GM12878 (cell line): ENCODE measurements at regions not wholly inside any gene's neighbourhood (a gene's known extent, or its start where the extent isn't known, plus 50 kb on each side); places are given as distances from the start of the nearest gene placed in this dataset.

Source experiments
- CEBPB ChIP-seq, 2 experiments: fragments of 150-350 bp in 1 of 2; IDR thresholded peaks; 2 replicates each; pipeline ENCODE4 v1.6.1; 2012 to 2014; ENCODE audit warnings: low read depth in 2 of 2, low read length in 2 of 2, borderline replicate concordance in 1 of 2, inconsistent platforms in 1 of 2
- CHD2 ChIP-seq: IDR thresholded peaks from 2 replicates; pipeline ENCODE4 v1.6.1; 2011; ENCODE audit warnings: low read depth, low read length, improper control_type of control experiment, borderline replicate concordance
- FOS ChIP-seq: IDR thresholded peaks from 3 replicates; pipeline ENCODE4 v1.6.1; 2011; ENCODE audit warnings: borderline replicate concordance; ENCODE audit not compliant: insufficient read length; ENCODE audit errors: extremely low read depth
- MXI1 ChIP-seq: fragments of 150-350 bp; IDR thresholded peaks from 2 replicates; pipeline ENCODE4 v1.6.1; 2011; ENCODE audit warnings: low read depth, mild to moderate bottlenecking, inconsistent platforms, low read length, improper control_type of control experiment
- POLR2A ChIP-seq: IDR thresholded peaks from 2 replicates; pipeline ENCODE4 v1.6.1; 2011; ENCODE audit warnings: low read depth, mild to moderate bottlenecking, low read length
- RCOR1 ChIP-seq: conservative IDR thresholded peaks from 2 replicates; pipeline ENCODE4 v1.6.1; 2012; ENCODE audit warnings: low read depth, low read length, improper control_type of control experiment
- RFX5 ChIP-seq: IDR thresholded peaks from 2 replicates; pipeline ENCODE4 v1.6.1; 2011; ENCODE audit warnings: low read depth, low read length, improper control_type of control experiment
- SIN3A ChIP-seq: IDR thresholded peaks from 2 replicates; pipeline ENCODE4 v1.6.1; 2012; ENCODE audit warnings: low read depth, low read length, improper control_type of control experiment
- TF ChIP-seq, protein P1 (sequence below): IDR thresholded peaks from 2 replicates; pipeline ENCODE4 v1.6.1; 2012; ENCODE audit warnings: low read length, inconsistent platforms
- TF ChIP-seq, protein P2 (sequence below), 3 experiments: IDR thresholded peaks in 2 of 3; conservative IDR thresholded peaks in 1 of 3; 2 replicates each; pipeline ENCODE4 v1.5.1; 2011; ENCODE audit warnings: low read depth in 3 of 3, low read length in 3 of 3, mild to moderate bottlenecking in 3 of 3, control low read depth in 2 of 3, moderate library complexity in 2 of 3, inconsistent platforms in 1 of 3, mixed read lengths in 1 of 3; ENCODE audit not compliant: control insufficient read depth in 2 of 3, insufficient read depth in 1 of 3; ENCODE audit errors: extremely low read depth in 1 of 3

DNA sequence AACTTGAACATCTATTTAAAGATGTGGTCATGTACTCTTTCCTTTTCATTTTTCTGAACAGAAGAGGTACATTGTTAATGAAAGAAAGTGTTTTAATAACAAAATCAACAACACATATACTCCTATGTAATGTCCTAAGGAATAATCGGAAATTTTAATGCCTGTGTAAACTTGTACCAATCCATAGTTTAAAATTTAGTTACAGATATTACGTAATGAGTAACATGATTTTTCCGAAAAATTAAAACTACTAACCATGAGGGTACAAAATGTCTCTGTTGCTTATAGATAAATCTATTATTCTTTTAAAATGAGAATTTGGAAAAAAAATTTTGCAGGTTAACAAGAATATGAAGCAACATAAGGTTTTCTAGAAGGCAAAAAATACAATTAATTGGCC lies 220.1 kb downstream of the BCAT1 start:
- TF ChIP-seq POLR2A: no peak
- TF ChIP-seq, protein P1, sequence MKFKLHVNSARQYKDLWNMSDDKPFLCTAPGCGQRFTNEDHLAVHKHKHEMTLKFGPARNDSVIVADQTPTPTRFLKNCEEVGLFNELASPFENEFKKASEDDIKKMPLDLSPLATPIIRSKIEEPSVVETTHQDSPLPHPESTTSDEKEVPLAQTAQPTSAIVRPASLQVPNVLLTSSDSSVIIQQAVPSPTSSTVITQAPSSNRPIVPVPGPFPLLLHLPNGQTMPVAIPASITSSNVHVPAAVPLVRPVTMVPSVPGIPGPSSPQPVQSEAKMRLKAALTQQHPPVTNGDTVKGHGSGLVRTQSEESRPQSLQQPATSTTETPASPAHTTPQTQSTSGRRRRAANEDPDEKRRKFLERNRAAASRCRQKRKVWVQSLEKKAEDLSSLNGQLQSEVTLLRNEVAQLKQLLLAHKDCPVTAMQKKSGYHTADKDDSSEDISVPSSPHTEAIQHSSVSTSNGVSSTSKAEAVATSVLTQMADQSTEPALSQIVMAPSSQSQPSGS: no peak
- TF ChIP-seq, protein P2, sequence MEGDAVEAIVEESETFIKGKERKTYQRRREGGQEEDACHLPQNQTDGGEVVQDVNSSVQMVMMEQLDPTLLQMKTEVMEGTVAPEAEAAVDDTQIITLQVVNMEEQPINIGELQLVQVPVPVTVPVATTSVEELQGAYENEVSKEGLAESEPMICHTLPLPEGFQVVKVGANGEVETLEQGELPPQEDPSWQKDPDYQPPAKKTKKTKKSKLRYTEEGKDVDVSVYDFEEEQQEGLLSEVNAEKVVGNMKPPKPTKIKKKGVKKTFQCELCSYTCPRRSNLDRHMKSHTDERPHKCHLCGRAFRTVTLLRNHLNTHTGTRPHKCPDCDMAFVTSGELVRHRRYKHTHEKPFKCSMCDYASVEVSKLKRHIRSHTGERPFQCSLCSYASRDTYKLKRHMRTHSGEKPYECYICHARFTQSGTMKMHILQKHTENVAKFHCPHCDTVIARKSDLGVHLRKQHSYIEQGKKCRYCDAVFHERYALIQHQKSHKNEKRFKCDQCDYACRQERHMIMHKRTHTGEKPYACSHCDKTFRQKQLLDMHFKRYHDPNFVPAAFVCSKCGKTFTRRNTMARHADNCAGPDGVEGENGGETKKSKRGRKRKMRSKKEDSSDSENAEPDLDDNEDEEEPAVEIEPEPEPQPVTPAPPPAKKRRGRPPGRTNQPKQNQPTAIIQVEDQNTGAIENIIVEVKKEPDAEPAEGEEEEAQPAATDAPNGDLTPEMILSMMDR (IDR thresholded peaks at IDR 0.05 in 2 of 3, conservative IDR thresholded peaks at IDR 0.05 in 1 of 3; ENCODE audit: control insufficient read depth in 2 of 3, extremely low read depth in 1 of 3, insufficient read depth in 1 of 3, low read depth in 3 of 3, low read length in 3 of 3): no peak
- no peak for TF ChIP-seq RFX5
- TF ChIP-seq FOS: no peak
- no peak for TF ChIP-seq CHD2
- no peak for TF ChIP-seq SIN3A
- TF ChIP-seq CEBPB (IDR thresholded peaks at IDR 0.05; ENCODE audit: borderline replicate concordance in 1 of 2, low read depth in 2 of 2, low read length in 2 of 2): no peak
- no peak for TF ChIP-seq MXI1
- no peak for TF ChIP-seq RCOR1
